H1 (cell line): ENCODE measurements at regions not wholly inside any gene's neighbourhood (a gene's known extent, or its start where the extent isn't known, plus 50 kb on each side); places are given as distances from the start of the nearest gene placed in this dataset.

Source experiments
- CTCF ChIA-PET: fragments of 300-600 bp; sonication (Branson Sonifier 250); formaldehyde crosslinking; loops from one replicate; lab custom pipeline; 2021; ENCODE audit not compliant: partially characterized antibody; lab: Charles Lee
- POLR2A ChIA-PET: fragments of 300-600 bp; sonication (Branson Sonifier 250); formaldehyde crosslinking; loops from one replicate; lab custom pipeline; 2021; ENCODE audit warnings: inconsistent platforms; ENCODE audit not compliant: partially characterized antibody; lab: Charles Lee
- DNase-seq, 2 experiments: peaks; one replicate each; pipeline versions ENCODE4 v3.0.0 to v3.0.0-alpha.2; 2010 to 2022; ENCODE audit warnings: low spot score in 2 of 2, low read depth in 1 of 2, mixed read lengths in 1 of 2
- FAIRE-seq: peaks from 2 replicates; lab custom pipeline; 2011; peaks lifted over from hg19 to GRCh38; lab: Jason Lieb, UNC
- H2AFZ ChIP-seq: 2 replicates; pipeline ENCODE4 v1.8.1; 2012; ENCODE audit warnings: low read length, inconsistent platforms
- H2AK5ac ChIP-seq: 2 replicates; pipeline ENCODE4 v1.6.1; 2013; ENCODE audit warnings: low read depth, low read length
- H2BK120ac ChIP-seq: replicated peaks from 2 replicates; pipeline ENCODE3; 2013; ENCODE audit warnings: low read depth, low read length, inconsistent platforms
- H2BK12ac ChIP-seq: 2 replicates; pipeline ENCODE4 v1.6.1; 2013; ENCODE audit warnings: low read depth, low read length
- H2BK15ac ChIP-seq: 2 replicates; pipeline ENCODE4 v1.6.1; 2013; ENCODE audit warnings: low read length
- H2BK20ac ChIP-seq: 2 replicates; pipeline ENCODE4 v1.6.1; 2013; ENCODE audit warnings: low read length
- H2BK5ac ChIP-seq: 2 replicates; pipeline ENCODE4 v1.6.1; 2013; ENCODE audit warnings: low read depth, low read length
- H3K14ac ChIP-seq: 2 replicates; pipeline ENCODE4 v1.6.1; 2013; ENCODE audit warnings: inconsistent platforms; ENCODE audit not compliant: insufficient read length
- H3K18ac ChIP-seq: 2 replicates; pipeline ENCODE4 v1.6.1; 2013; ENCODE audit warnings: low read length; ENCODE audit errors: extremely low read depth
- H3K23ac ChIP-seq: 2 replicates; pipeline ENCODE4 v1.6.1; 2013; ENCODE audit warnings: inconsistent platforms; ENCODE audit not compliant: insufficient read length
- H3K23me2 ChIP-seq: 2 replicates; pipeline ENCODE4 v1.6.1; 2013; ENCODE audit warnings: low read depth, low read length
- H3K27ac ChIP-seq: 2 replicates; pipeline ENCODE4 v1.6.1; 2011; ENCODE audit warnings: low read depth, low read length, inconsistent platforms
- H3K27me3 ChIP-seq, 4 experiments: replicated peaks in 1 of 4; 1 replicate in 1 of 4; 2 replicates in 3 of 4; pipeline versions ENCODE4 v1.6.1 to v1.8.1; 2011 to 2013; ENCODE audit warnings: low read length in 3 of 4, mild to moderate bottlenecking in 3 of 4, inconsistent platforms in 2 of 4, mixed read lengths in 2 of 4, moderate library complexity in 1 of 4; ENCODE audit not compliant: control insufficient read depth in 3 of 4, insufficient read depth in 3 of 4; ENCODE audit errors: extremely low read depth in 1 of 4
- H3K36me3 ChIP-seq, 4 experiments: 2 replicates each; pipeline versions ENCODE4 v1.6.1 to v1.8.1; 2011 to 2013; ENCODE audit warnings: mild to moderate bottlenecking in 4 of 4, low read length in 3 of 4, moderate library complexity in 2 of 4, control low read depth in 1 of 4, inconsistent platforms in 1 of 4; ENCODE audit not compliant: insufficient read depth in 4 of 4, control insufficient read depth in 2 of 4
- H3K4ac ChIP-seq: replicated peaks from 2 replicates; pipeline ENCODE3; 2013; ENCODE audit warnings: low read length, low read depth, mixed read lengths, inconsistent platforms; ENCODE audit not compliant: insufficient read length
- H3K4me1 ChIP-seq, 4 experiments: replicated peaks in 1 of 4; 1 replicate in 1 of 4; 2 replicates in 3 of 4; pipeline versions ENCODE4 v1.6.1 to v1.8.1; 2011 to 2013; ENCODE audit warnings: low read length in 3 of 4, inconsistent platforms in 2 of 4, mixed read lengths in 1 of 4; ENCODE audit not compliant: insufficient read depth in 4 of 4, control insufficient read depth in 3 of 4
- H3K4me2 ChIP-seq, 2 experiments: 2 replicates each; pipeline versions ENCODE4 v1.6.1 to v1.8.1; 2011 to 2013; ENCODE audit warnings: low read depth in 2 of 2, low read length in 2 of 2, control low read depth in 1 of 2, inconsistent platforms in 1 of 2, mild to moderate bottlenecking in 1 of 2; ENCODE audit not compliant: insufficient read depth in 1 of 2
- H3K4me3 ChIP-seq, 4 experiments: fragments of 200-600, 300-600 bp in 1 of 4; sonication (generic), shearing (Covaris generic), sonication (Bioruptor Twin) in 1 of 4; 2 replicates each; pipeline versions ENCODE4 v1.5.1 to v1.8.1; 2011 to 2016; ENCODE audit warnings: low read length in 4 of 4, low read depth in 3 of 4, control low read depth in 2 of 4, inconsistent platforms in 2 of 4, mild to moderate bottlenecking in 2 of 4, mixed read lengths in 1 of 4, moderate library complexity in 1 of 4; ENCODE audit not compliant: insufficient read depth in 2 of 4; ENCODE audit errors: extremely low read depth in 1 of 4
- H3K56ac ChIP-seq: replicated peaks from 2 replicates; pipeline ENCODE3; 2013; ENCODE audit warnings: low read depth, mild to moderate bottlenecking, mixed read lengths, low read length, inconsistent platforms; ENCODE audit not compliant: insufficient read length
- H3K79me1 ChIP-seq: 2 replicates; pipeline ENCODE4 v1.6.1; 2013; ENCODE audit warnings: low read depth, low read length, control low read depth
- H3K79me2 ChIP-seq, 2 experiments: 2 replicates each; pipeline versions ENCODE4 v1.6.1 to v1.8.1; 2012 to 2013; ENCODE audit warnings: low read length in 2 of 2, mild to moderate bottlenecking in 2 of 2, inconsistent platforms in 1 of 2; ENCODE audit not compliant: insufficient read depth in 2 of 2, control insufficient read depth in 1 of 2
- H3K9ac ChIP-seq, 4 experiments: replicated peaks in 1 of 4; 1 replicate in 1 of 4; 2 replicates in 3 of 4; pipeline versions ENCODE4 v1.6.1 to v1.8.1; 2011 to 2013; ENCODE audit warnings: low read depth in 3 of 4, low read length in 3 of 4, control low read depth in 2 of 4, mild to moderate bottlenecking in 2 of 4, moderate library complexity in 2 of 4, inconsistent platforms in 1 of 4; ENCODE audit errors: extremely low read depth in 1 of 4
- H3K9me3 ChIP-seq, 2 experiments: 2 replicates each; pipeline versions ENCODE4 v1.6.1 to v1.8.1; 2012 to 2013; ENCODE audit warnings: mild to moderate bottlenecking in 2 of 2, moderate library complexity in 2 of 2, control low read depth in 1 of 2, inconsistent platforms in 1 of 2, low read depth in 1 of 2, low read length in 1 of 2, mixed read lengths in 1 of 2; ENCODE audit not compliant: insufficient read depth in 2 of 2
- H4K20me1 ChIP-seq, 2 experiments: replicated peaks in 1 of 2; 2 replicates each; pipeline versions ENCODE3 to v1.8.1; 2011 to 2013; ENCODE audit warnings: inconsistent platforms in 2 of 2, low read length in 2 of 2, mild to moderate bottlenecking in 1 of 2; ENCODE audit not compliant: insufficient read depth in 2 of 2, control insufficient read depth in 1 of 2
- H4K5ac ChIP-seq: 2 replicates; pipeline ENCODE4 v1.6.1; 2013; ENCODE audit warnings: low read length, low read depth, mixed read lengths, inconsistent platforms; ENCODE audit not compliant: insufficient read length
- H4K8ac ChIP-seq: 2 replicates; pipeline ENCODE4 v1.8.0; 2013; ENCODE audit warnings: mild to moderate bottlenecking, moderate library complexity, low read length, inconsistent platforms; ENCODE audit not compliant: insufficient read depth; ENCODE audit errors: extremely low read depth
- H4K91ac ChIP-seq: replicated peaks from 2 replicates; pipeline ENCODE3; 2013; ENCODE audit warnings: low read length, mixed read lengths, inconsistent platforms; ENCODE audit not compliant: insufficient read length
- CREB1 ChIP-seq: IDR thresholded peaks from 2 replicates; pipeline ENCODE4 v1.6.1; 2012; ENCODE audit warnings: inconsistent platforms
- EGR1 ChIP-seq: IDR thresholded peaks from 2 replicates; pipeline ENCODE4 v1.6.1; 2011; ENCODE audit warnings: low read depth, low read length, borderline replicate concordance
- HDAC2 ChIP-seq, 2 experiments: fragments of 300-600 bp in 1 of 2; sonication (generic) in 1 of 2; IDR thresholded peaks; 2 replicates each; pipeline ENCODE4 v1.6.1; 2011 to 2012; ENCODE audit warnings: low read depth in 2 of 2, low read length in 2 of 2, mild to moderate bottlenecking in 2 of 2, moderate library complexity in 2 of 2, borderline replicate concordance in 1 of 2, inconsistent platforms in 1 of 2
- KDM1A ChIP-seq: fragments of 200-600, 300-600 bp; sonication (generic); IDR thresholded peaks from 2 replicates; pipeline ENCODE4 v1.7.1; 2016; ENCODE audit warnings: mild to moderate bottlenecking, low read length, borderline replicate concordance
- POLR2A ChIP-seq, 2 experiments: IDR thresholded peaks; 1 replicate in 1 of 2; 2 replicates in 1 of 2; pipeline ENCODE4 v1.6.1; 2011; ENCODE audit warnings: low read depth in 2 of 2, low read length in 2 of 2, mild to moderate bottlenecking in 2 of 2; ENCODE audit errors: control extremely low read depth in 1 of 2
- RAD21 ChIP-seq, 2 experiments: IDR thresholded peaks in 1 of 2; conservative IDR thresholded peaks in 1 of 2; 2 replicates each; pipeline ENCODE4 v1.6.1; 2011; ENCODE audit warnings: low read depth in 2 of 2, low read length in 2 of 2, improper control_type of control experiment in 1 of 2, inconsistent platforms in 1 of 2, mild to moderate bottlenecking in 1 of 2, moderate library complexity in 1 of 2
- SAP30 ChIP-seq: fragments of 300-600 bp; sonication (generic); IDR thresholded peaks from 2 replicates; pipeline ENCODE4 v1.7.1; 2012; ENCODE audit warnings: low read length, moderate library complexity, mild to moderate bottlenecking, inconsistent platforms; ENCODE audit not compliant: insufficient read depth, insufficient replicate concordance
- SUZ12 ChIP-seq: fragments of 200-600 bp; sonication (generic); IDR thresholded peaks from 2 replicates; pipeline ENCODE4 v1.6.1; 2012; ENCODE audit warnings: mild to moderate bottlenecking, inconsistent platforms, low read length, moderate library complexity, mixed read lengths
- TEAD4 ChIP-seq: IDR thresholded peaks from 2 replicates; pipeline ENCODE4 v1.6.1; 2012; ENCODE audit warnings: low read depth, low read length, inconsistent platforms, mixed read lengths
- WGBS, 2 experiments: shearing (Covaris generic) in 1 of 2; methylation state at CpG; one replicate each; pipeline versions ENCODE4 v1.1.6 to v1.1.7; 2013 to 2015; ENCODE audit warnings: low lambda C conversion rate in 2 of 2, mixed read lengths in 2 of 2, inconsistent platforms in 1 of 2, low coverage in 1 of 2, missing lambda C conversion rate in 1 of 2; ENCODE audit not compliant: insufficient replicate concordance in 2 of 2, insufficient coverage in 1 of 2, insufficient read length in 1 of 2; ENCODE audit errors: extremely low coverage in 1 of 2, missing lambda C conversion rate in 1 of 2; 5-methylcytosine and 5-hydroxymethylcytosine counted together

- POLR2A ChIA-PET, result no interaction called here
Measured at GRCh38 chr16:86459266-86459665, 51.1 kb upstream of the FOXF1 start.

More at GRCh38 chr16:86459266-86459665, 51.1 kb upstream of the FOXF1 start:
- DNase-seq, result no peak
- H3K4me1 ChIP-seq, result no peaks in the 10 kb centered on the region
- no peak overlapping the region for H3K14ac ChIP-seq
- H3K23ac ChIP-seq, result no peak overlapping the region
- no peak overlapping the region for H3K27ac ChIP-seq
- H3K9me3 ChIP-seq, result peaks cover 3 to 6% of the 10 kb centered on the region in 2 experiments
- CTCF ChIA-PET, result interaction anchor here (0.5 to 1.5 kb wide), 3 partner anchors 117 to 1955 kb away, joined by 3 to 5 read pairs (median 3); no protein-coding TSS in a partner anchor
- no peaks in the 10 kb centered on the region for H3K27me3 ChIP-seq
- no peak overlapping the region for H2BK15ac ChIP-seq
- H2AK5ac ChIP-seq, result no peak overlapping the region
- peaks cover 0 to 2% of the 10 kb centered on the region in 2 experiments for H4K20me1 ChIP-seq
- no peak overlapping the region for H3K56ac ChIP-seq
- H3K23me2 ChIP-seq, result peaks cover 4% of the 10 kb centered on the region; the same call in 1 of the 2 replicates
- TF ChIP-seq POLR2A (IDR thresholded peaks at IDR 0.05; ENCODE audit: control extremely low read depth in 1 of 2, low read depth in 2 of 2, low read length in 2 of 2) (no peak), KDM1A (no peak), HDAC2 (IDR thresholded peaks at IDR 0.05; ENCODE audit: borderline replicate concordance in 1 of 2, low read depth in 2 of 2, low read length in 2 of 2) (no peak), TEAD4 (no peak), RAD21 (IDR thresholded peaks at IDR 0.05 in 1 of 2, conservative IDR thresholded peaks at IDR 0.05 in 1 of 2; ENCODE audit: low read depth in 2 of 2, low read length in 2 of 2) (no peak), SAP30 (no peak), CREB1 (no peak), SUZ12 (no peak), EGR1 (no peak)
- H3K4ac ChIP-seq, result no peak overlapping the region
- H3K79me1 ChIP-seq, result no peaks in the 10 kb centered on the region
- no peak overlapping the region for H3K9ac ChIP-seq
- no peak overlapping the region for H2BK12ac ChIP-seq
- H3K4me2 ChIP-seq, result no peak overlapping the region
- 90% methylated on average over 13 of the region's 13 CpGs; no CpG with 5 or more reads in 1 of the 2 experiments for WGBS, 2 experiments
- H3K18ac ChIP-seq, result no peak overlapping the region
- no peak overlapping the region for H2BK5ac ChIP-seq
- no peak overlapping the region for H4K91ac ChIP-seq
- H2AFZ ChIP-seq, result no peak overlapping the region
- no peak overlapping the region for H4K8ac ChIP-seq
- no peaks in the 10 kb centered on the region for H3K79me2 ChIP-seq
- no peak overlapping the region for H3K4me3 ChIP-seq
- no peak overlapping the region for H4K5ac ChIP-seq
- no peak overlapping the region for H2BK120ac ChIP-seq
- no peak for FAIRE-seq
- no peaks in the 10 kb centered on the region for H3K36me3 ChIP-seq
- no peak overlapping the region for H2BK20ac ChIP-seq
